HepG2 (cell line): ENCODE measurements at regions not wholly inside any gene's neighbourhood (a gene's known extent, or its start where the extent isn't known, plus 50 kb on each side); places are given as distances from the start of the nearest gene placed in this dataset.

Experiments
- ATAC-seq: fragments of 200-7000 bp; cut with Tn5 transposase; 3 replicates; pipeline ENCODE4 v1.9.1; 2020; ENCODE audit warnings: mild to moderate bottlenecking, moderate library complexity
- BruUV-seq: library from RNA; stranded (reverse); fragments of 400-500 nt; replicated peaks from 2 replicates; lab custom pipeline; 2021; lab: Mats Ljungman, UMichigan
- CTCF ChIA-PET: fragments of 300-600 bp; formaldehyde crosslinking; extraction: SDS; loops from one replicate; lab custom pipeline; 2021; ENCODE audit warnings: low total read pairs, inconsistent platforms, low intra/inter-chr PET ratio; lab: Yijun Ruan, JAX
- POLR2A ChIA-PET: fragments of 350-600 bp; sonication (Branson Sonifier 250); formaldehyde crosslinking; loops from one replicate; lab custom pipeline; 2020; ENCODE audit warnings: antibody characterized with exemption, inconsistent platforms; lab: Yijun Ruan, JAX
- DNase-seq: peaks from one replicate; pipeline ENCODE4 v3.0.0-alpha.2; 2015; ENCODE audit warnings: low spot score
- FAIRE-seq: peaks from 3 replicates; lab custom pipeline; 2011; peaks lifted over from hg19 to GRCh38; lab: Jason Lieb, UNC
- H2AFZ ChIP-seq: one replicate; pipeline ENCODE4 v1.6.1; 2011; ENCODE audit warnings: low read length, inconsistent platforms
- H3K27ac ChIP-seq: fragments of 300-600 bp; 3 replicates; pipeline ENCODE4 v1.8.0; 2011; ENCODE audit warnings: mixed run types, mild to moderate bottlenecking, mixed read lengths, low read length, inconsistent platforms; ENCODE audit not compliant: insufficient read depth; ENCODE audit errors: extremely low read length
- H3K27me3 ChIP-seq, 2 experiments: fragments of 200-600 bp in 1 of 2; 2 replicates in 1 of 2; 3 replicates in 1 of 2; pipeline versions ENCODE4 v1.6.0 to v1.8.0; 2011; ENCODE audit warnings: low read length in 2 of 2, mild to moderate bottlenecking in 2 of 2, moderate library complexity in 2 of 2, inconsistent platforms in 1 of 2; ENCODE audit not compliant: insufficient read depth in 2 of 2, control insufficient read depth in 1 of 2
- H3K36me3 ChIP-seq, 2 experiments: fragments of 200-600 bp in 1 of 2; replicated peaks in 1 of 2; 2 replicates in 1 of 2; 3 replicates in 1 of 2; pipeline versions ENCODE4 v1.5.1 to v1.8.0; 2011; ENCODE audit warnings: low read length in 2 of 2, inconsistent platforms in 1 of 2; ENCODE audit not compliant: insufficient read depth in 2 of 2, control insufficient read depth in 1 of 2
- H3K4me1 ChIP-seq: 2 replicates; pipeline ENCODE4 v1.5.1; 2012; ENCODE audit warnings: low read length, inconsistent platforms; ENCODE audit not compliant: insufficient read depth
- H3K4me2 ChIP-seq: 2 replicates; pipeline ENCODE4 v1.6.0; 2011; ENCODE audit warnings: low read depth, low read length, inconsistent platforms
- H3K4me3 ChIP-seq, 3 experiments: fragments of 200-600 bp in 1 of 3; sonication (generic), shearing (Covaris generic) in 1 of 3; replicated peaks in 1 of 3; 2 replicates each; pipeline ENCODE4 v1.5.1; 2011 to 2016; ENCODE audit warnings: low read length in 3 of 3, inconsistent platforms in 2 of 3, low read depth in 2 of 3, mild to moderate bottlenecking in 2 of 3, control low read depth in 1 of 3, mixed read lengths in 1 of 3; ENCODE audit not compliant: insufficient read depth in 1 of 3
- H3K79me2 ChIP-seq: one replicate; pipeline ENCODE4 v1.6.1; 2011; ENCODE audit warnings: low read length, inconsistent platforms; ENCODE audit not compliant: insufficient read depth
- H3K9ac ChIP-seq: 2 replicates; pipeline ENCODE4 v1.6.0; 2011; ENCODE audit warnings: mild to moderate bottlenecking, low read depth, low read length, inconsistent platforms; ENCODE audit not compliant: insufficient read depth
- H3K9me3 ChIP-seq: 2 replicates; pipeline ENCODE4 v1.5.1; 2012; ENCODE audit warnings: mild to moderate bottlenecking, low read length
- H4K20me1 ChIP-seq: 2 replicates; pipeline ENCODE4 v1.6.0; 2011; ENCODE audit warnings: inconsistent platforms, mild to moderate bottlenecking, low read length, moderate library complexity; ENCODE audit not compliant: insufficient read depth
- FOXA3 ChIP-seq: IDR thresholded peaks from 2 replicates; pipeline ENCODE4 v1.6.1; 2016; ENCODE audit warnings: missing genetic modification reagents, missing compliant biosample characterization
- GLI4 ChIP-seq: sonication (generic); formaldehyde crosslinking; IDR thresholded peaks from 2 replicates; pipeline ENCODE4 v1.5.1; 2020; ENCODE audit warnings: missing genetic modification reagents, mild to moderate bottlenecking, moderate library complexity, borderline replicate concordance
- ZNF484 ChIP-seq: sonication (generic); formaldehyde crosslinking; IDR thresholded peaks from 2 replicates; pipeline ENCODE4 v1.5.1; 2020; ENCODE audit warnings: mild to moderate bottlenecking, low read depth, missing genetic modification reagents, borderline replicate concordance
- WGBS: methylation state at CpG from one replicate; pipeline ENCODE4 v1.1.6; 2017; ENCODE audit warnings: low lambda C conversion rate; 5-methylcytosine and 5-hydroxymethylcytosine counted together
- in situ Hi-C: cut with HindIII; loops from 2 replicates; pipeline ENCODE4 v1.10.0; 2017; ENCODE audit warnings: low pct_unique_long_range_greater_than_20kb; ENCODE audit not compliant: extremely low pct_ligation_motif_present
- intact Hi-C: fragments of 100-400 bp; cut with micrococcal nuclease; formaldehyde crosslinking; loops from one replicate; pipeline ENCODE4 v1.10.0; 2022; ENCODE audit not compliant: unreplicated experiment
- TF ChIP-seq, protein P1 (sequence below): sonication (generic); formaldehyde crosslinking; IDR thresholded peaks from 2 replicates; pipeline ENCODE4 v1.5.1; 2020; ENCODE audit warnings: mild to moderate bottlenecking, missing genetic modification reagents
- TF ChIP-seq, protein P2 (sequence below), 2 experiments: sonication (generic) in 1 of 2; formaldehyde crosslinking in 1 of 2; IDR thresholded peaks; 2 replicates each; pipeline versions ENCODE4 v1.5.1 to v1.6.1; 2011 to 2020; ENCODE audit warnings: borderline replicate concordance in 1 of 2, low read depth in 1 of 2, low read length in 1 of 2, mild to moderate bottlenecking in 1 of 2, missing genetic modification reagents in 1 of 2, moderate library complexity in 1 of 2
- TF ChIP-seq, protein P3 (sequence below): sonication (generic); formaldehyde crosslinking; IDR thresholded peaks from 2 replicates; pipeline ENCODE4 v1.5.0; 2020; ENCODE audit warnings: mild to moderate bottlenecking, missing genetic modification reagents, moderate library complexity

DNA sequence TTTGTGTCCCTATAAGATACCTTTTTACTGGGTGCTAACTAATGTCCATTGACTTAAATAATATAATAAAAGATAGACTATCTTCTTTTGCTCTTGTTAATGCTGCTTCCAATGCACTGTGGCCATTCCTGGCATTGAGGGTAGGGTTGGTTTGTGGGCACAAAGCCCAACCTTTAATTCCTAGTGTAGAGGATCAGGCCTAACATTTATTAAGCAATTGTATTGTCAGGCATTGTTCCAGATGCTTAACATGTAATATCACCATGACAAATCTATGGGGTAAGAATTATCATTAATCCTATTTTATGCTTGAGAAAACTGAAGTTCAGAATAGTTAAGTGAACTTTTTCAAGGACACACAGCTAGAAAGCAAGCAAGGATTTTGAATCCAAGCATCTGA lies 60.4 kb upstream of the GPBP1 start:
- FAIRE-seq (no peak), DNase-seq (no peak), ATAC-seq (no peak)
- in situ Hi-C loops (no loop called here), intact Hi-C loops (no loop called here)
- CTCF ChIA-PET: no interaction called here
- Histone ChIP-seq H3K9me3 (no peaks in the 10 kb centered on the region), H3K4me2 (no peak overlapping the region), H4K20me1 (no peaks in the 10 kb centered on the region), H3K4me1 (peaks cover 54% of the 10 kb centered on the region), H3K27me3 (no peaks in the 10 kb centered on the region), H3K9ac (no peak overlapping the region), H3K4me3 (no peak overlapping the region), H2AFZ (no peak overlapping the region), H3K36me3 (no peaks in the 10 kb centered on the region), H3K79me2 (no peaks in the 10 kb centered on the region), H3K27ac (no peak overlapping the region)
- TF ChIP-seq, protein P1, sequence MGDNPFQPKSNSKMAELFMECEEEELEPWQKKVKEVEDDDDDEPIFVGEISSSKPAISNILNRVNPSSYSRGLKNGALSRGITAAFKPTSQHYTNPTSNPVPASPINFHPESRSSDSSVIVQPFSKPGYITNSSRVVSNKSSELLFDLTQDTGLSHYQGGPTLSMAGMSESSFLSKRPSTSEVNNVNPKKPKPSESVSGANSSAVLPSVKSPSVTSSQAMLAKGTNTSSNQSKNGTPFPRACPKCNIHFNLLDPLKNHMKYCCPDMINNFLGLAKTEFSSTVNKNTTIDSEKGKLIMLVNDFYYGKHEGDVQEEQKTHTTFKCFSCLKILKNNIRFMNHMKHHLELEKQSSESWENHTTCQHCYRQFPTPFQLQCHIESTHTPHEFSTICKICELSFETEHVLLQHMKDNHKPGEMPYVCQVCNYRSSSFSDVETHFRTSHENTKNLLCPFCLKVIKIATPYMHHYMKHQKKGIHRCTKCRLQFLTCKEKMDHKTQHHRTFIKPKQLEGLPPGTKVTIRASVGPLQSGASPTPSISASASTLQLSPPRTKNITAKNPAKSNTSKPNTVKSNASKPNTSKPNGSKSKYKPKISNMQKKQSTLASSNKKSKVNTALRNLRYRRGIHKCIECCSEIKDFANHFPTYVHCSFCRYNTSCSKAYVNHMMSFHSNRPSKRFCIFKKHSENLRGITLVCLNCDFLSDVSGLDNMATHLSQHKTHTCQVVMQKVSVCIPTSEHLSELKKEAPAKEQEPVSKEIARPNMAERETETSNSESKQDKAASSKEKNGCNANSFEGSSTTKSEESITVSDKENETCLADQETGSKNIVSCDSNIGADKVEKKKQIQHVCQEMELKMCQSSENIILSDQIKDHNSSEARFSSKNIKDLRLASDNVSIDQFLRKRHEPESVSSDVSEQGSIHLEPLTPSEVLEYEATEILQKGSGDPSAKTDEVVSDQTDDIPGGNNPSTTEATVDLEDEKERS (CRISPR knock-in tag): no peak
- POLR2A ChIA-PET: no interaction called here
- no TSS peak for BruUV-seq

DNA sequence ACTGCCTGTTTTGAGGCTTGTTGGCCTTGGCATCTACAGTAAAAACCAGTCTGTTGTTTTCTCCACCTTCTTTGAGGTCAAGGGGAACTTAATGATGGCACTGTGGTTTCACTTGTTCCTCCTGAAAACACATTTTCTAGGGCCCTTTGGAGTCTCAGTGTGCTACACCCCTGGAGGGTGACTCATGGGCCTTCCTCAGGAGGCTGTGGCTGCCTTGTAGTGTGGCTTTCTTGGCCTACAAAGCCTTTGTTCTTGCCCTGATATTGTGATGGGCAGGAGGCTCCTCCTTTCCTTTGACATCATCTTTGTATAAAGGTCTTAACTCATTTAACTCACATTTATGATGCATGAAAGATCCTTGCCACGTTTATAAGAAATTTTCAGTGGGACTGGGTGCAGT lies 56.3 kb upstream of the GPBP1 start:
- BruUV-seq: no TSS peak
- DNase-seq (no peak), ATAC-seq (no peak), FAIRE-seq (no peak)
- 6% methylated on average over 1 of the region's 1 CpG for WGBS
- no peak overlapping the region for H3K4me3 ChIP-seq
- H4K20me1 ChIP-seq: no peaks in the 10 kb centered on the region
- in situ Hi-C loops: no loop called here
- H3K36me3 ChIP-seq: no peaks in the 10 kb centered on the region
- H3K9me3 ChIP-seq: peaks cover under 1% of the 10 kb centered on the region; the same call in 1 of the 2 replicates
- no peaks in the 10 kb centered on the region for H3K79me2 ChIP-seq
- POLR2A ChIA-PET: no interaction called here
- no peak overlapping the region for H3K9ac ChIP-seq
- H3K4me1 ChIP-seq: peaks cover 32% of the 10 kb centered on the region
- intact Hi-C loops: no loop called here
- H3K4me2 ChIP-seq: no peak overlapping the region
- no peak overlapping the region for H3K27ac ChIP-seq
- TF ChIP-seq FOXA3 (CRISPR knock-in tag) (no peak), ZNF484 (CRISPR knock-in tag) (no peak), GLI4 (no peak)
- TF ChIP-seq, protein P2, sequence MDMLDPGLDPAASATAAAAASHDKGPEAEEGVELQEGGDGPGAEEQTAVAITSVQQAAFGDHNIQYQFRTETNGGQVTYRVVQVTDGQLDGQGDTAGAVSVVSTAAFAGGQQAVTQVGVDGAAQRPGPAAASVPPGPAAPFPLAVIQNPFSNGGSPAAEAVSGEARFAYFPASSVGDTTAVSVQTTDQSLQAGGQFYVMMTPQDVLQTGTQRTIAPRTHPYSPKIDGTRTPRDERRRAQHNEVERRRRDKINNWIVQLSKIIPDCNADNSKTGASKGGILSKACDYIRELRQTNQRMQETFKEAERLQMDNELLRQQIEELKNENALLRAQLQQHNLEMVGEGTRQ (IDR thresholded peaks at IDR 0.05; ENCODE audit: low read depth, low read length): no peak
- TF ChIP-seq, protein P2 (CRISPR knock-in tag; IDR thresholded peaks at IDR 0.05; ENCODE audit: borderline replicate concordance): no peak
- TF ChIP-seq, protein P3, sequence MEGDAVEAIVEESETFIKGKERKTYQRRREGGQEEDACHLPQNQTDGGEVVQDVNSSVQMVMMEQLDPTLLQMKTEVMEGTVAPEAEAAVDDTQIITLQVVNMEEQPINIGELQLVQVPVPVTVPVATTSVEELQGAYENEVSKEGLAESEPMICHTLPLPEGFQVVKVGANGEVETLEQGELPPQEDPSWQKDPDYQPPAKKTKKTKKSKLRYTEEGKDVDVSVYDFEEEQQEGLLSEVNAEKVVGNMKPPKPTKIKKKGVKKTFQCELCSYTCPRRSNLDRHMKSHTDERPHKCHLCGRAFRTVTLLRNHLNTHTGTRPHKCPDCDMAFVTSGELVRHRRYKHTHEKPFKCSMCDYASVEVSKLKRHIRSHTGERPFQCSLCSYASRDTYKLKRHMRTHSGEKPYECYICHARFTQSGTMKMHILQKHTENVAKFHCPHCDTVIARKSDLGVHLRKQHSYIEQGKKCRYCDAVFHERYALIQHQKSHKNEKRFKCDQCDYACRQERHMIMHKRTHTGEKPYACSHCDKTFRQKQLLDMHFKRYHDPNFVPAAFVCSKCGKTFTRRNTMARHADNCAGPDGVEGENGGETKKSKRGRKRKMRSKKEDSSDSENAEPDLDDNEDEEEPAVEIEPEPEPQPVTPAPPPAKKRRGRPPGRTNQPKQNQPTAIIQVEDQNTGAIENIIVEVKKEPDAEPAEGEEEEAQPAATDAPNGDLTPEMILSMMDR (CRISPR knock-in tag): no peak
- H2AFZ ChIP-seq: no peak overlapping the region
- CTCF ChIA-PET: no interaction called here
- H3K27me3 ChIP-seq: no peaks in the 10 kb centered on the region
